GM10248 (cell line): ENCODE measurements at regions not wholly inside any gene's neighbourhood (a gene's known extent, or its start where the extent isn't known, plus 50 kb on each side); places are given as distances from the start of the nearest gene placed in this dataset.
"Not testable (repeated sequence)": the region's sequence is repeated elsewhere in the genome, so short reads cannot be mapped to it uniquely, and the experiment has no call there.

Source experiments
- CTCF ChIA-PET: fragments of 300-600 bp; sonication (Branson Sonifier 250); formaldehyde crosslinking; extraction: SDS; loops from one replicate; lab custom pipeline; 2021; ENCODE audit warnings: antibody characterized with exemption; lab: Yijun Ruan, JAX
- POLR2A ChIA-PET: fragments of 350-650 bp; sonication (Branson Sonifier 250); formaldehyde crosslinking; extraction: SDS; loops from one replicate; lab custom pipeline; 2020; ENCODE audit warnings: antibody characterized with exemption; lab: Yijun Ruan, JAX
- DNase-seq: peaks from one replicate; pipeline ENCODE4 v3.0.0; 2012; ENCODE audit errors: extremely low spot score
- CTCF ChIP-seq: IDR thresholded peaks from 2 replicates; pipeline ENCODE4 v1.5.1; 2012; ENCODE audit warnings: mild to moderate bottlenecking, low read depth; ENCODE audit errors: extremely low read depth, missing control alignments, control extremely low read depth

DNA sequence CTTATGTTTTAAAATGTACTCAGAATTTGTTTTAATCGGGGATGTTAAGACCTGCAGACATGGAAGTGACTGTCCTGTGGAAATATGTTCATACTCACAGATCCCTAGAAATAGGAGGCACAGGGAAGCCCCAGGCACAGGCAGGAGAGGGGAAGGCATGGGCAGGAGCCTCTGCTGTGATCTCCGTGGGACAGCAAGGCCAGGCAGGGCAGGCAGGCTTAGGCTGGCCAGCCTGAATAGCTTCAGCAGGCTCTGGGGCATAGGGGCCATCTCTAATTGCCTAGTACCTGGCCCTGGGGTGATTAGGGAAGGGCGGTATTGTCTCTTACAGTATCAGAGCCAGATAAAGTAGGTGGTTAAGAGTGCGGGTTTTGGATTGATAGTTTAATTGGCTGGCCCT lies 59.8 kb upstream of the PLEKHG4B start:
- DNase-seq, result no peak
- no peak for TF ChIP-seq CTCF
- ChIA-PET POLR2A (no interaction called here), CTCF (no interaction called here)

- CTCF ChIA-PET, POLR2A ChIA-PET: not testable (repeated sequence)
Measured at GRCh38 chr5:35521-35920, 56.4 kb upstream of the PLEKHG4B start.

DNA sequence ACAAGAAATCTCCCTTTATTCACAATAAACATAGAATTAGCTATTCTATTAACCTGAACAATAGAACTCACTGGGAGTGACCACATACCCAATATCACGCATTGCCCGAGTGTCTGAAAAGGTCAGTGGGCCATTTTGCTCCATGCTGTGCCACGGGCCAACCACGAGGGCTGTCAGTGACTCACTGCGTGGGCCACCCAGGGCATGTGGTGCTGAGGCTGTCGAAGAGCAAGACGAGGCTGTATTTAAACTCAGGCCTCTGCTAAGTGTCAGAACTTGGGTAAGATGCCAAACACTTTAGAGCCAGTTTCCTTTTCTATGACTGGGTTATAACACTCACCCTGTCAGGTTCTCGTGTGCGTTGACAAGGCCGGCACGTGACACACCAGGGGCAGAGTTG lies 54.8 kb upstream of the PLEKHG4B start:
- CTCF ChIA-PET, DNase-seq, POLR2A ChIA-PET: not testable (repeated sequence)

More at GRCh38 chr5:35521-35920, 56.4 kb upstream of the PLEKHG4B start:
- not testable (repeated sequence) for DNase-seq

- ChIA-PET CTCF (no interaction called here), POLR2A (no interaction called here)
- TF ChIP-seq CTCF, result no peak
- no peak for DNase-seq
Measured at GRCh38 chr5:39979-40583, 51.9 kb upstream of the PLEKHG4B start.
